ENCODE measurements at regions not wholly inside any gene's neighbourhood (a gene's known extent, or its start where the extent isn't known, plus 50 kb on each side); places are given as distances from the start of the nearest gene placed in this dataset.

DNA sequence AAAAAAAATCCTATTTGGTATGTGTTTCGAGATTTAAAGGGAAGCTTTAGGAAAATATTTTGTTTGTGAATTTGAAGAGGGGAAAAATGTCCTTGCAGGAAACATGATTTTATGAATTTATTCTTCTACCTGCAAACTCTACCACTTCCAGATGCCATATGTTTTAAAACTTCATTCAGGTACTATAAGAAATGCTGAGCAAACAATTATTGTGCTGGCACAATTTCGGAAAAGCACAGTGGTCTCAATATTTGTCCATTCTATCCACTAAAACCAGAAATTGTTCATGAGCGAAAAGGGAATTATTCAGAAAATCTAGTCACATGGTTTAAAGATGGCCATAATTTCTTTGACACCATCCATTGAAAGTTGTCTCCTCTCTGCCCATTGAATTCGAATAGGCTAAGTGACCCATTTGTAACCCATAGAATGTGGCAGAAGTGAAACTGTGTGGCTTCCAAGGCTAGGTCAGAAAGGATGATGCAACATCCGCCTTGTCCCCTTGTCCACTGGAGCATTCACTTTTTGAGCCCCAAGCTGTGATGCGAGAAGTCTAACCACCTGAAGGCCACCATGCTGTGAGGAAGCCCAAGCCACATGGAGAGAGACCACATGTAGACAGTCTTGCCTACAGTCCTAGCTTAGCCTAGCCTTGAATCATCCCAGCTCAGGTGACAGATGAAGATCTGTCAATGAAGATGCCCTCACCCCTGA is 189.8 kb upstream of the PRKCQ start:
- Histone ChIP-seq H3K4me1 (ENCODE audit: control insufficient read depth, insufficient read depth, low read length) (no peaks in the 10 kb centered on the region), H3K27ac (ENCODE audit: low read length) (no peak overlapping the region), H3K27me3 (ENCODE audit: control insufficient read depth, insufficient read depth, low read length) (no peaks in the 10 kb centered on the region), H3K36me3 (ENCODE audit: control insufficient read depth, insufficient read depth, low read length) (no peaks in the 10 kb centered on the region), H3K4me3 (ENCODE audit: low read length) (no peak overlapping the region), H3K9me3 (ENCODE audit: control insufficient read depth, low read depth, low read length) (no peaks in the 10 kb centered on the region)
- DNase-seq = no peak
- WGBS (ENCODE audit: insufficient coverage, low lambda C conversion rate) = 60% methylated on average over 2 of the region's 6 CpGs

DNA sequence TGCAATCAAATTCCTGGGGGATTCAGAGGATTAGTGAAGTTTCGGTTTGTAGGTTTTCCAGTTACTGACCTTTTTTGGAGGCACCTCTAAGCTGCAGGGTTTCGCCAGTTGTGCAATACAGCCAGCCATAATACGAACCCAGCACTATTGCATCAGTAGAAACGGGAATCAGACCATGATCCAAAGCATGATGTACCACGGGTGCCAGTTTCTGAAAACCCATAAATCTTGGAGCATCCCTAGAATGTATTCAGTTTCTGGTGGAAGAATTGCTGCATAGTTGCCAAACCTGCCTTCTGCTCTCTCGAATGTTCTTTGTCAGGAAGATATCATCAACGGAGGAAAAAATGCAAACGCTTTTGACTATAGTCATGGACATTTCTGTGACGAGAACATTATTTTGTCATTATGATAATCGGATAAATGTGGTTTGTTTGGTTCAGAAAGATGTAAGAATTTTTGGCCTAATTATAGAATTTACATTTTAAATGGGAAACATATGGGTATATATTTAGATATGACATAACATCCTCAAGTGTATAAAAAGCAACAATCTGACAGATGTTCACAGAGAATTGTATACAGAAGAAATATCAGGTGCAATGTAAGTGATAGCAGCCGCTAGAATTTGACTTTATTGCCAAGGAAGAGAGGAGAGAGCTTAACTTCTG is 186.2 kb upstream of the PRKCQ start:
- DNase-seq = no peak
- 73% methylated on average over 6 of the region's 11 CpGs for WGBS (ENCODE audit: insufficient coverage, low lambda C conversion rate)
- H3K4me1 ChIP-seq (ENCODE audit: control insufficient read depth, insufficient read depth, low read length) = no peaks in the 10 kb centered on the region

DNA sequence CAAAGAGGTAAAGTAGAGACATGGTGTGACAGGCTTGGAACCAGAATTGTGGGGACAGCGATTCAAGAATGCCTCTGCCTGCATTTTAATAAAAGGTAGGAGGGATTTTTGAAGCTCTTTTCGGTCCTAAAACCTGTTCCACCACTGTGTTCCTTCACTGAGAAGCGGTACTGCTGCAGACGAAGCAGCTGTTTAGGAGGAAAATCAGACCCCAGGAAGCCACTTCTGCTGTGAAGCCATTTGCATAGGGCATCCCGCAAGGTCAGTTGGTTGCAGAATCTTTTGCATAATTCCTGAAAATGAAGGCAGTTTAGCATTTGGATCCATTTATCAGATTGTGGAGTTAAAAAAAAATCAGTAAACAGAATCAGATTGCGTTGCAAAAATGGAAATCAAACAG is 183.3 kb upstream of the PRKCQ start:
- no peak overlapping the region for H3K4me3 ChIP-seq (ENCODE audit: low read length)
- no peaks in the 10 kb centered on the region for H3K4me1 ChIP-seq (ENCODE audit: control insufficient read depth, insufficient read depth, low read length)
- H3K36me3 ChIP-seq (ENCODE audit: control insufficient read depth, insufficient read depth, low read length) = no peaks in the 10 kb centered on the region
- peaks cover 4% of the 10 kb centered on the region for H3K9me3 ChIP-seq (ENCODE audit: control insufficient read depth, low read depth, low read length)
- no peaks in the 10 kb centered on the region for H3K27me3 ChIP-seq (ENCODE audit: control insufficient read depth, insufficient read depth, low read length)
- WGBS (ENCODE audit: insufficient coverage, low lambda C conversion rate) = 100% methylated on average over 1 of the region's 6 CpGs
- DNase-seq = no peak
- H3K27ac ChIP-seq (ENCODE audit: low read length) = no peak overlapping the region

More for the DNA sequence above, 186.2 kb upstream of the PRKCQ start:
- no peaks in the 10 kb centered on the region for H3K27me3 ChIP-seq (ENCODE audit: control insufficient read depth, insufficient read depth, low read length)
- no peak overlapping the region for H3K27ac ChIP-seq (ENCODE audit: low read length)
- no peak overlapping the region for H3K4me3 ChIP-seq (ENCODE audit: low read length)
- H3K9me3 ChIP-seq (ENCODE audit: control insufficient read depth, low read depth, low read length) = no peaks in the 10 kb centered on the region
- no peaks in the 10 kb centered on the region for H3K36me3 ChIP-seq (ENCODE audit: control insufficient read depth, insufficient read depth, low read length)

DNA sequence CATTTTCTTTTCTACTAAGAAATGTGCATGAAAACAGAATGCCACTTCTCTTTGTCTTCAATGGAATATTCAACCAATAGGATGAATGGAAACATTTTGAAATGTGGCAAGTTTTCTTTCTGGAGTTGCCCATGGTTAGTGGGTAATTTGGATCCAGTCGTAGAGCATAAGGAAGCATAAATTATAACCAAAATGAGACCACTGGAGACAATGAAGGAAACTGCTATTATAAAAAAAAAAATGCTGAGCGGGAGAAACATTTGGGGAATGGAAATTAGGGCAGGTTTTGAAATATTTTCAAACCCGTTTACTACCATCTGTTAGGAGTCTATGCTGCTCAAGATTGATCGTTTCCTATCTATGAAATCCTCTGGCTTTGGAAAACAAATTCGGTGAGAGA is 182.9 kb upstream of the PRKCQ start:
- H3K36me3 ChIP-seq (ENCODE audit: control insufficient read depth, insufficient read depth, low read length) = no peaks in the 10 kb centered on the region
- 59% methylated on average over 4 of the region's 5 CpGs for WGBS (ENCODE audit: insufficient coverage, low lambda C conversion rate)
- H3K4me3 ChIP-seq (ENCODE audit: low read length) = no peak overlapping the region
- H3K4me1 ChIP-seq (ENCODE audit: control insufficient read depth, insufficient read depth, low read length) = no peaks in the 10 kb centered on the region
- no peak for DNase-seq
- H3K27me3 ChIP-seq (ENCODE audit: control insufficient read depth, insufficient read depth, low read length) = no peaks in the 10 kb centered on the region
- H3K9me3 ChIP-seq (ENCODE audit: control insufficient read depth, low read depth, low read length) = peaks cover 4% of the 10 kb centered on the region
- no peak overlapping the region for H3K27ac ChIP-seq (ENCODE audit: low read length)

DNA sequence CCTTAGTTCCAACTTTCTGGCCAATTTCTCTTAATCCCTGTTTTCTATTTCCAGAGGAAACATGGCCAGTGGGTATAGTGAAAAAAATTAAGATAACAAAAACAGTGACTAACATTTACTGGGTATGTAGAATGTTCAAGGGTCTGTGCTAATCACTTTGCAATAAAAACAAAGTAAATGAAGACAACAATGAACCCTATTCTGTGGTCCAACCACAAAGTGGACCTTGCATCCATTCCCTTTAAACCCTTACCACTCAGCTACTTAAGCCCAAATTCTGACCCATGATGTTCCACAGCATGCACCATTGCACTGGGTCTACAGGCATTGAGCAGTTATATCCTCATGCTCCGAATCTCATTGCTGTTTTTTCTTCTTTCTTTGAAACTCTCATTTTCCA is 179.9 kb upstream of the PRKCQ start:
- 100% methylated on average over 1 of the region's 1 CpG for WGBS (ENCODE audit: insufficient coverage, low lambda C conversion rate)
- peaks cover 4% of the 10 kb centered on the region for H3K9me3 ChIP-seq (ENCODE audit: control insufficient read depth, low read depth, low read length)
- H3K4me3 ChIP-seq (ENCODE audit: low read length) = no peak overlapping the region
- H3K36me3 ChIP-seq (ENCODE audit: control insufficient read depth, insufficient read depth, low read length) = no peaks in the 10 kb centered on the region
- no peaks in the 10 kb centered on the region for H3K4me1 ChIP-seq (ENCODE audit: control insufficient read depth, insufficient read depth, low read length)
- no peak overlapping the region for H3K27ac ChIP-seq (ENCODE audit: low read length)
- no peak for DNase-seq
- no peaks in the 10 kb centered on the region for H3K27me3 ChIP-seq (ENCODE audit: control insufficient read depth, insufficient read depth, low read length)

DNA sequence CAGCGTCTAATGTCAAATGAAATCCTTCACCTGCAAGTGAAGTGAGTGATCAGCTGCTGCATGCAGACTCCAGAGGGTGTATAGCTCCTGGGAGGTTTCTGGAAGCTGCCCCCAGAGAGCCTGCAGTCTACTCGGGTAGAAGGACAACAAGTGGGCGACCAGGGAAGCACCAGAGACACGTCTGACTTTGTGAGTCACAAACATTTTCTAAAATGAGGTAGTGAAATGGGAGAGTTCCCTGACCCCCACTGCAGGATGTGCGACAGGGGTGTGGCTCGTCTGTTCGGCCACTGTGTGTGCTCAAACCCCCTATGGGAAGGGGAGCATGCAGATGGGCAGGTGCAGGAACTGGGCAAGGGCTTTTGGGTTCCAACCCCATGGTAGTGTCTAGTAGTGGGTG is 177.1 kb upstream of the PRKCQ start:
- no CpG with 5 or more reads among the region's 7 CpGs for WGBS (ENCODE audit: insufficient coverage, low lambda C conversion rate)
- no peaks in the 10 kb centered on the region for H3K4me1 ChIP-seq (ENCODE audit: control insufficient read depth, insufficient read depth, low read length)
- H3K27ac ChIP-seq (ENCODE audit: low read length) = no peak overlapping the region

DNA sequence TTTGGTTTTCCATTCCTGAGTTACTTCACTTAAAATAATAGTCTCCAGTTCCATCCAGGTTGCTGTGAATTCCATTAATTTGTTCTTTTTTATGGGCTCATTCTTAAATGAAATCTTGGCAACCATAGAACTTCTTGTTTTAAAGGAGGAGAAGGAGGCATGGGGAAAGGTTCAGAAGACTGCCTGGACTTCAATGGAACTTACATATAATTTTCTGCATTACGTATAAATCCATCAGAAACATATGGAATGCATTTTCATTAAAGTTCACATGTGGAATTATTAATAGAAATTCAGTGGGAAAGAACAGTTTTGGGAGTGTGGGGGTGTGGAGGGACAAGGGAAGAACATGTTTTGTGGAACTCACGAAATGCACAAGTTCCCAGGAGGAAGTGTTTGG is 176.6 kb upstream of the PRKCQ start:
- Histone ChIP-seq H3K4me1 (ENCODE audit: control insufficient read depth, insufficient read depth, low read length) (no peaks in the 10 kb centered on the region), H3K27me3 (ENCODE audit: control insufficient read depth, insufficient read depth, low read length) (no peaks in the 10 kb centered on the region), H3K4me3 (ENCODE audit: low read length) (no peak overlapping the region), H3K36me3 (ENCODE audit: control insufficient read depth, insufficient read depth, low read length) (no peaks in the 10 kb centered on the region), H3K9me3 (ENCODE audit: control insufficient read depth, low read depth, low read length) (peaks cover 4% of the 10 kb centered on the region), H3K27ac (ENCODE audit: low read length) (no peak overlapping the region)
- no peak for DNase-seq
- no CpG with 5 or more reads among the region's 2 CpGs for WGBS (ENCODE audit: insufficient coverage, low lambda C conversion rate)

More for the DNA sequence above, 177.1 kb upstream of the PRKCQ start:
- Histone ChIP-seq H3K27me3 (ENCODE audit: control insufficient read depth, insufficient read depth, low read length) (no peaks in the 10 kb centered on the region), H3K4me3 (ENCODE audit: low read length) (no peak overlapping the region), H3K9me3 (ENCODE audit: control insufficient read depth, low read depth, low read length) (peaks cover 4% of the 10 kb centered on the region), H3K36me3 (ENCODE audit: control insufficient read depth, insufficient read depth, low read length) (no peaks in the 10 kb centered on the region)
- no peak for DNase-seq

DNA sequence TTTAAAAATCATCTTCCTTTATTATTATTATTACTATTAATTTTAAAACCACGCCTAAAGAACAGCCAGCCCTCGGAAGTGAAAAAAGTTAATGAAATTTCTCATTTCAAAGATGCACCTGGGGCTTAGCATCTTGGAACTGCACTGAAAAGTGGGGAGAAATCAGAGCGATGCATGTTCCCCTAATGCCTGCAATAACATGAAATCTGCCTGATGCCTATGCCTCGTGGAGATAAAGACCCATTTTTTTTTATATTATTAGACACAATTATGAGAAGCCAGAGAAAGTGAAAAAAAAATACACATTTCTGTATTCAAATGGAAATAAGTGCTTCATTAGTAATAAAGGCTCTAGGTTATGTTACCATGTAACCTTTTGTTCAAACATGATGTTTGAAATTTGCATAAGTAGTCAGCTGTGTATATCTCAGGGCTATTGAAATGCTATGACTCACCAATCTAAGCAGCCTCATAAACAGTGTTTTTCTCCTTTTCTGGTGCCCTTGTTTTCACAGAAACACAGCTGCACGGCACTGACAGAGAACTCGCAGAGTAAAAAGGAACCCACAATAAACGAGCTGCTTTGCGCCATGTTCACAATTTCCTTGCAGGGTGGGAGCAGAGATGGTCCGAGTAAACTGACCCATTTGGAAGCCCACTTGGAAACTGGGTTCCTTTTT is 175.8 kb upstream of the PRKCQ start:
- H3K4me3 ChIP-seq (ENCODE audit: low read length) = no peak overlapping the region
- peaks cover 3% of the 10 kb centered on the region for H3K9me3 ChIP-seq (ENCODE audit: control insufficient read depth, low read depth, low read length)
- no peak overlapping the region for H3K27ac ChIP-seq (ENCODE audit: low read length)
- no peaks in the 10 kb centered on the region for H3K27me3 ChIP-seq (ENCODE audit: control insufficient read depth, insufficient read depth, low read length)
- no peaks in the 10 kb centered on the region for H3K4me1 ChIP-seq (ENCODE audit: control insufficient read depth, insufficient read depth, low read length)
- DNase-seq = no peak
- WGBS (ENCODE audit: insufficient coverage, low lambda C conversion rate) = 86% methylated on average over 1 of the region's 9 CpGs
- no peaks in the 10 kb centered on the region for H3K36me3 ChIP-seq (ENCODE audit: control insufficient read depth, insufficient read depth, low read length)

DNA sequence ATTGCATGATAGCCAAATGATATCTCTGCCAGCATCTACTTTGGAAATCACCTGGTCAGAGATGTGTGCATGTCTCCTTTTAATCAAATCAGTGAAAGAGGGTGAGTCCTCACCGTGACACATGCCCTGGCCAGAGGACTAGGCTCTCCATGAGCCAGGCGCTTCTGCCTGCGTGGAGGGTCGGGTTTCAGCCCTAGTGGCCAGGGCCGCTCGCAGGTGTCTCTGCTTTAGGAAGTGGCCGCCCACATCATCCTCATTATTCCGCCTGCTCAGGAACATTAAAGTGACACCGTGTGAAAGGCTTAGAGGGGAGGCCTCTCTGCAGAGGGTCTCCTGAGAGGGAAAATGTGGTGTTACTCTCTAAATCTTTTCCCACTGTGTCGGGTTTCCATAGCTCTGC is 173.6 kb upstream of the PRKCQ start:
- H3K9me3 ChIP-seq (ENCODE audit: control insufficient read depth, low read depth, low read length) = no peaks in the 10 kb centered on the region
- no peaks in the 10 kb centered on the region for H3K4me1 ChIP-seq (ENCODE audit: control insufficient read depth, insufficient read depth, low read length)
- WGBS (ENCODE audit: insufficient coverage, low lambda C conversion rate) = no CpG with 5 or more reads among the region's 10 CpGs
- no peaks in the 10 kb centered on the region for H3K36me3 ChIP-seq (ENCODE audit: control insufficient read depth, insufficient read depth, low read length)
- DNase-seq = no peak
- no peak overlapping the region for H3K27ac ChIP-seq (ENCODE audit: low read length)
- H3K27me3 ChIP-seq (ENCODE audit: control insufficient read depth, insufficient read depth, low read length) = no peaks in the 10 kb centered on the region
- no peak overlapping the region for H3K4me3 ChIP-seq (ENCODE audit: low read length)

DNA sequence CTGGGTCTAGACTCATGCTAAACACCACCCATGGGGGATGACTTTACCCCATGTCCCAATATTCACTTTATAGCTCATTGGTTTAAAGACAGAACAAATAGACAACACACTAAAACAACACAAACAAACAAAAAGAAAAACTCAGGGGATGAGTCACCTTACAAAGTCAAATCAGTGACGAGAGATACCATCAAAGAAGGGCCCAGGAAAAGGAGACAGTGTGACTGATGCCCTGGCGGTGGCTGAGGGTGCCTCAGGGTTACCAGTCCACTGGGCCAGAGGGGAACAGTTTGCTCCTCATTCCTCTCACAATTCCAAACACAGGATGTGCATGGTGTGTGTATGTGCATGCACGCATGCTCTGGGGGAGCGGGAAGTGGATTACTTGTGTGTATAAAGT is 171.3 kb upstream of the PRKCQ start:
- no CpG with 5 or more reads among the region's 4 CpGs for WGBS (ENCODE audit: insufficient coverage, low lambda C conversion rate)
- H3K4me1 ChIP-seq (ENCODE audit: control insufficient read depth, insufficient read depth, low read length) = no peaks in the 10 kb centered on the region
- no peaks in the 10 kb centered on the region for H3K27me3 ChIP-seq (ENCODE audit: control insufficient read depth, insufficient read depth, low read length)
- no peak for DNase-seq
- no peaks in the 10 kb centered on the region for H3K9me3 ChIP-seq (ENCODE audit: control insufficient read depth, low read depth, low read length)
- H3K36me3 ChIP-seq (ENCODE audit: control insufficient read depth, insufficient read depth, low read length) = no peaks in the 10 kb centered on the region
- H3K27ac ChIP-seq (ENCODE audit: low read length) = no peak overlapping the region
- no peak overlapping the region for H3K4me3 ChIP-seq (ENCODE audit: low read length)
